ENCODE measurements at regions not wholly inside any gene's neighbourhood (a gene's known extent, or its start where the extent isn't known, plus 50 kb on each side); places are given as distances from the start of the nearest gene placed in this dataset.

DNA sequence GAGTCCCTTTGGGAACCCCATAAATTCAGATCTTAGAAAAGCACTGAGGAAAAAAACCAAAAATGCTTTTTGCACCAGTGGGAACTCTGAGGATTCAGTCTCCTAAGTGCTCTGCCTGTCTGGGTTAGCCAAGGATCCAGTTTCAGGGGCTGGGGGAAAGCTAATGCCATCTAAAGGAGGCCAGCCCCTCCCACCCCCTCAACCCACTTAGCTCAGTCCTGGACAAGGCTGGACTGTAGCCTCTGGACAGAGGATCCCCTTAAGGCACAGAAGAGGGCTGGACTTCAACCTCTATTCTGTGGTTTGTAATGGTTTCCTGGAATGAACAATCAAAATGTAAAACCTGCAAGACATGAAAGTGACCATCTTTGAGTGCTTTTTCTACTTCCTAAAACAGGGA lies 356.1 kb upstream of the ZFHX3 start (continued):
- TF ChIP-seq EZH2phosphoT487 (IDR thresholded peaks at IDR 0.05; ENCODE audit: unreplicated experiment) (no peak), EZH2 (IDR thresholded peaks at IDR 0.05; ENCODE audit: low read depth, unreplicated experiment) (no peak), CREB1 (CRISPR knock-in tag; IDR thresholded peaks at IDR 0.05; ENCODE audit: low read depth) (no peak), ZNF331 (CRISPR knock-in tag; IDR thresholded peaks at IDR 0.05; ENCODE audit: low read depth) (no peak), JUNB (IDR thresholded peaks at IDR 0.05; ENCODE audit: unreplicated experiment) (no peak), POLR2AphosphoS5 (IDR thresholded peaks at IDR 0.05; ENCODE audit: low read depth) (no peak)
- TF ChIP-seq, protein P1, sequence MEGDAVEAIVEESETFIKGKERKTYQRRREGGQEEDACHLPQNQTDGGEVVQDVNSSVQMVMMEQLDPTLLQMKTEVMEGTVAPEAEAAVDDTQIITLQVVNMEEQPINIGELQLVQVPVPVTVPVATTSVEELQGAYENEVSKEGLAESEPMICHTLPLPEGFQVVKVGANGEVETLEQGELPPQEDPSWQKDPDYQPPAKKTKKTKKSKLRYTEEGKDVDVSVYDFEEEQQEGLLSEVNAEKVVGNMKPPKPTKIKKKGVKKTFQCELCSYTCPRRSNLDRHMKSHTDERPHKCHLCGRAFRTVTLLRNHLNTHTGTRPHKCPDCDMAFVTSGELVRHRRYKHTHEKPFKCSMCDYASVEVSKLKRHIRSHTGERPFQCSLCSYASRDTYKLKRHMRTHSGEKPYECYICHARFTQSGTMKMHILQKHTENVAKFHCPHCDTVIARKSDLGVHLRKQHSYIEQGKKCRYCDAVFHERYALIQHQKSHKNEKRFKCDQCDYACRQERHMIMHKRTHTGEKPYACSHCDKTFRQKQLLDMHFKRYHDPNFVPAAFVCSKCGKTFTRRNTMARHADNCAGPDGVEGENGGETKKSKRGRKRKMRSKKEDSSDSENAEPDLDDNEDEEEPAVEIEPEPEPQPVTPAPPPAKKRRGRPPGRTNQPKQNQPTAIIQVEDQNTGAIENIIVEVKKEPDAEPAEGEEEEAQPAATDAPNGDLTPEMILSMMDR (conservative IDR thresholded peaks at IDR 0.05; ENCODE audit: low read depth in 2 of 2), result no peak
- TF ChIP-seq, protein P2, sequence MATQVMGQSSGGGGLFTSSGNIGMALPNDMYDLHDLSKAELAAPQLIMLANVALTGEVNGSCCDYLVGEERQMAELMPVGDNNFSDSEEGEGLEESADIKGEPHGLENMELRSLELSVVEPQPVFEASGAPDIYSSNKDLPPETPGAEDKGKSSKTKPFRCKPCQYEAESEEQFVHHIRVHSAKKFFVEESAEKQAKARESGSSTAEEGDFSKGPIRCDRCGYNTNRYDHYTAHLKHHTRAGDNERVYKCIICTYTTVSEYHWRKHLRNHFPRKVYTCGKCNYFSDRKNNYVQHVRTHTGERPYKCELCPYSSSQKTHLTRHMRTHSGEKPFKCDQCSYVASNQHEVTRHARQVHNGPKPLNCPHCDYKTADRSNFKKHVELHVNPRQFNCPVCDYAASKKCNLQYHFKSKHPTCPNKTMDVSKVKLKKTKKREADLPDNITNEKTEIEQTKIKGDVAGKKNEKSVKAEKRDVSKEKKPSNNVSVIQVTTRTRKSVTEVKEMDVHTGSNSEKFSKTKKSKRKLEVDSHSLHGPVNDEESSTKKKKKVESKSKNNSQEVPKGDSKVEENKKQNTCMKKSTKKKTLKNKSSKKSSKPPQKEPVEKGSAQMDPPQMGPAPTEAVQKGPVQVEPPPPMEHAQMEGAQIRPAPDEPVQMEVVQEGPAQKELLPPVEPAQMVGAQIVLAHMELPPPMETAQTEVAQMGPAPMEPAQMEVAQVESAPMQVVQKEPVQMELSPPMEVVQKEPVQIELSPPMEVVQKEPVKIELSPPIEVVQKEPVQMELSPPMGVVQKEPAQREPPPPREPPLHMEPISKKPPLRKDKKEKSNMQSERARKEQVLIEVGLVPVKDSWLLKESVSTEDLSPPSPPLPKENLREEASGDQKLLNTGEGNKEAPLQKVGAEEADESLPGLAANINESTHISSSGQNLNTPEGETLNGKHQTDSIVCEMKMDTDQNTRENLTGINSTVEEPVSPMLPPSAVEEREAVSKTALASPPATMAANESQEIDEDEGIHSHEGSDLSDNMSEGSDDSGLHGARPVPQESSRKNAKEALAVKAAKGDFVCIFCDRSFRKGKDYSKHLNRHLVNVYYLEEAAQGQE (IDR thresholded peaks at IDR 0.05; ENCODE audit: unreplicated experiment), result no peak

DNA sequence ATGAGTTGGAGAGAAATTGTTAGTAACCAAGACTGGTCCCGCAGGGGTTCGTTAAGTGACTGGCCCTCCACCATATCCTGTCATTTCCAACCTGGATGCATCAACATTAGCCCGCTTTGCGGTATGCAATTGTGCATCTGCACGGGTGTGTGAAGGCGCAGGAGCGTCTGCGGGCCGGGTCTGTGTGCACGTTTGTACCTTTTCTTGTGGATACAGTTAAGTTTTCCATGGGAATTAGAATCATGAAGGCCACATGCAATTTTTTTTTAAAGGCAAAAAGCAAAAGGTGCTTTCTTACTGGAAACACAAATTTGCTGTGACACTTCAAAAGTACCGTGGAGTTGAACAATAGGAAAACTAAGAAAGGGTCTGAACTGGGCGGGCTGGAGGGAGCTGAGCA lies 355.4 kb upstream of the ZFHX3 start:
- H3K27me3 Mint-ChIP-seq (ENCODE audit: insufficient read depth, low read depth, poor library complexity), result peaks cover 2% of the 10 kb centered on the region
- no peaks in the 10 kb centered on the region for H3K36me3 Mint-ChIP-seq (ENCODE audit: low read depth)
- H3K9me2 ChIP-seq (ENCODE audit: insufficient read depth), result no peaks in the 10 kb centered on the region
- no peak for DNase-seq (ENCODE audit: low spot score)
- no peaks in the 10 kb centered on the region; the same call in 2 of the 3 replicates for H3K9me3 Mint-ChIP-seq
- no peak overlapping the region for H3K27ac Mint-ChIP-seq
- no peaks in the 10 kb centered on the region for H3K36me3 ChIP-seq (ENCODE audit: insufficient read depth)
- H3K4me3 Mint-ChIP-seq, result no peak overlapping the region
- ATAC-seq, result no peak
- peak overlapping the region; percentile 91; the same call in 1 of the 2 replicates for H2AFZ ChIP-seq
- H4K20me1 ChIP-seq (replicated peaks; ENCODE audit: insufficient read depth), result no peaks in the 10 kb centered on the region
- no peak overlapping the region for H3K27ac ChIP-seq (ENCODE audit: low read depth)
- H3K4me1 ChIP-seq (ENCODE audit: insufficient read depth), result peaks cover 10% of the 10 kb centered on the region
- no peak overlapping the region for H3K4me2 ChIP-seq
- H3K4me1 Mint-ChIP-seq, result peaks cover 14% of the 10 kb centered on the region; the same call in 2 of the 3 replicates
- no peak overlapping the region for H3K4me3 ChIP-seq
- no peaks in the 10 kb centered on the region for H3F3A ChIP-seq (replicated peaks; ENCODE audit: low read depth)
- no peaks in the 10 kb centered on the region for H3K79me2 ChIP-seq (replicated peaks; ENCODE audit: insufficient read depth)
- no peaks in the 10 kb centered on the region for H3K27me3 ChIP-seq (ENCODE audit: insufficient read depth)
- TF ChIP-seq ZNF114 (CRISPR knock-in tag; IDR thresholded peaks at IDR 0.05), result no peak
- TF ChIP-seq ZNF331 (CRISPR knock-in tag; IDR thresholded peaks at IDR 0.05; ENCODE audit: low read depth), result no peak
- TF ChIP-seq, protein P2 (IDR thresholded peaks at IDR 0.05; ENCODE audit: unreplicated experiment), result no peak
- TF ChIP-seq, protein P1 (conservative IDR thresholded peaks at IDR 0.05; ENCODE audit: low read depth in 2 of 2), result no peak
- no peak for TF ChIP-seq POLR2AphosphoS5 (IDR thresholded peaks at IDR 0.05; ENCODE audit: low read depth)
- TF ChIP-seq STAT1 (IDR thresholded peaks at IDR 0.05; ENCODE audit: unreplicated experiment), result no peak
- TF ChIP-seq EZH2 (IDR thresholded peaks at IDR 0.05; ENCODE audit: low read depth, unreplicated experiment), result no peak
- no peak for TF ChIP-seq CREB1 (CRISPR knock-in tag; IDR thresholded peaks at IDR 0.05; ENCODE audit: low read depth)
- TF ChIP-seq EZH2phosphoT487 (IDR thresholded peaks at IDR 0.05; ENCODE audit: unreplicated experiment), result no peak
- no peak for TF ChIP-seq NANOG (IDR thresholded peaks at IDR 0.05; ENCODE audit: borderline replicate concordance)
- TF ChIP-seq JUNB (IDR thresholded peaks at IDR 0.05; ENCODE audit: unreplicated experiment), result no peak
- TF ChIP-seq, protein P3, sequence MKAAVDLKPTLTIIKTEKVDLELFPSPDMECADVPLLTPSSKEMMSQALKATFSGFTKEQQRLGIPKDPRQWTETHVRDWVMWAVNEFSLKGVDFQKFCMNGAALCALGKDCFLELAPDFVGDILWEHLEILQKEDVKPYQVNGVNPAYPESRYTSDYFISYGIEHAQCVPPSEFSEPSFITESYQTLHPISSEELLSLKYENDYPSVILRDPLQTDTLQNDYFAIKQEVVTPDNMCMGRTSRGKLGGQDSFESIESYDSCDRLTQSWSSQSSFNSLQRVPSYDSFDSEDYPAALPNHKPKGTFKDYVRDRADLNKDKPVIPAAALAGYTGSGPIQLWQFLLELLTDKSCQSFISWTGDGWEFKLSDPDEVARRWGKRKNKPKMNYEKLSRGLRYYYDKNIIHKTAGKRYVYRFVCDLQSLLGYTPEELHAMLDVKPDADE (IDR thresholded peaks at IDR 0.05), result no peak
